ENCODE measurements at regions not wholly inside any gene's neighbourhood (a gene's known extent, or its start where the extent isn't known, plus 50 kb on each side); places are given as distances from the start of the nearest gene placed in this dataset.
"Not testable (repeated sequence)": the region's sequence is repeated elsewhere in the genome, so short reads cannot be mapped to it uniquely, and the experiment has no call there.

DNA sequence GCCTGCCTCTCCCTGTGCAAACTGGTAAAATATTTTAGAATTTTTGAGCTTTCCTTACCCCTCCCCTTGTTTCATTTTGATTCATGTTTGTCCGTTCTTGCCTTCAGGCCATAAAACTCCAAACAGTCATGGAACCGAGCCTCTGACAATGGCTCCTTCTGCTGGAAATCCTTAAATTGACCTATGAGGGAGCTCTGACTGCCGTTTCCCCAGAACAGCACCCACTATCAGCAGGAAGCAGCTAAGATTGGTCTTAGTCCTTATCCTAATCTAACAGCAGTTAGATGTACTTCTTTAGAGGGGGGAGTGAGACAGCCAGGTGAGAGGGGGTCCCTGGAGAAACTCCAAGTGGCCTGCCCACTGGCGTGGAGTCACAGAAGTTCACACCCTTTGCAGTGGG, 106.7 kb downstream of the FAM174A start:
- DNase-seq, result no peak

DNA sequence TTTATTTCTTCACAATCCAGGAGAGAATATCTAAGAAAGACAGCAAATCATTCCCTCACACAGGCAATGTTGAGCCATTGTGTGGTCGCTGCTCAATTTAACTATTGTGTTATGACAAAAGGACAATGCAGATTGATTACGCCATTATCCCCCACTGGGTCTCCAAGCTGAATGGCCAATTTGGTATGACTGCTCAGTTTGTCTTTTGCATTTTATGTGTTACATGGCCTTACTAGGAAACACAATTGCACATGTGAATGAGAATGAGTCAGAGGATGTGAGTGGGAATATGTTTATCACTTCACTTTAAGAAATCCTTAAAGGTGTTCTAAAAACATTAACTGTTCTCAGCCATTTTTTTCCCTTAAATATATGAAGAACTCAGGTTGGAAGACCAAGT, 108.3 kb downstream of the FAM174A start:
- DNase-seq, result no peak

DNA sequence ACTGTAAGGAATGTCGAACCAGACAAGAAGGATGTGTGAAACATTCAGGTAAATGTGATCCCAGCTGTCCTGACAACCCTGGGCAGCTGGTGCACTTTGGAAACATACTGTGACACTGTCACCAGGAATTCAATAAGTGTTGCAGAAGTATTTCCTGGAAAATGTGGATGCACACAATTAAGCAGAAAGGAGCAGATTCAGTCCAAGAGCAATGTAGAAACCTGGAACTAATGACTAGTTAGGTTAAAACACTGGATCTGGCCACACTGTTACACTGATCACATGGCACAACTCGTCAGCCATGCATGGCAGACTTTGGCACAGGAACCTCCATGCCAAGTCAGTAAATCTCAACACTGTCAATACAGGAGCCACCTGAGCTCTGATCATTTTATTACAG, 109.0 kb downstream of the FAM174A start:
- DNase-seq, result no peak

DNA sequence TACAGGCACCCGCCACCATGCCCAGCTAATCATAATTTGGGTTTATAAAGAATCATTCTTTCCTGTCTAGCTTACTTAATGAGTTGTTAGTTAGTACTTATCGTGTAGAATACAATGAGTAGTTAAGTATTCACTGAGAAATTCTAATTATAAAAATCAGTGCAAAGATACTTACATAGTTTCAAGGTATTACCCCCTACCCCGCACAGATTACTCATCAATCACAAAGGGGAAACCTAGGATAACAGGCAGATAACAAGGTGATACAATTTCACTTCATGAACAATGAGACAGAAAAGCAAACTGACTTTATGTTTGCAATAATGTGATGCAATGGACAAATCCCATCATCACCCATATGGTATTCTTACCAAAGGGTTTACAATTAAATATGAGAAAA, 109.6 kb downstream of the FAM174A start:
- DNase-seq, result no peak

DNA sequence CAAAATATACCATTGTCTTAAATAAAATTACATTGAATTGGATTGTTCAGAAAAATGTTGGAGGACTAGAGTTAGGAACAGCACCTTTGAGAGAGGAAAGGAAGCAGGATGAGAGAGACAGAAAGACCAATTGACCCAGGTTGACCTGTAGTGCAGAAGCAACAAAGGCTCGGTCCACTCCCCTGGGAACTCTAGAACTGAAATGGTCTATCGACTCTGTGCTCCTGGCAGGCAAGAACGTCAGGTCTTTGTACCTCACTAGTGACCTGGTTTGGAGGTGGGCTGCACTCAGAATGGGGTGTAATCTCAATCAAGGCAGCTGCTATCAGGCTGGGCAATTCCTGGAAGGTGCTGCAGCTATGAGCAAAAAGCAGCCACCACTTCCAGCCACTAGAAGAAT, 110.8 kb downstream of the FAM174A start:
- no peak for DNase-seq

DNA sequence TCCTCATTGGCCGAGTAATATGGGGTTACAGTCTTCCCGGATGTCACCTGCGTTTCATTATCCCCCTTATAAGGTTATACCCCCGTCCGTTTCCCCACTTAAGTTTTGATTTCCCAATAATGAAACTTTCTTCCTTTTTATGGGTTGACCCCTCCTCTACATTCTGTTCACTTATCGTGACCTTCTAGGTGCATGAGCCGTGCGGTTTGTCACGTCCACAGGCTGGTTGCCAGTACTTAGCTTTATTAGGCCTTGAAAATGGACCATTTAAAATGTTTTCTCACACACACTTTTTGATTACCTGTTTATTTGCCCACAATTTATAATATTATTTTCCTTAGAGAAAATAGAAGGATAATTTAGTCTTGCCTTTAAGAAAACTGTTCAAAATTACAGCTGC, 111.5 kb downstream of the FAM174A start:
- no peak for DNase-seq

DNA sequence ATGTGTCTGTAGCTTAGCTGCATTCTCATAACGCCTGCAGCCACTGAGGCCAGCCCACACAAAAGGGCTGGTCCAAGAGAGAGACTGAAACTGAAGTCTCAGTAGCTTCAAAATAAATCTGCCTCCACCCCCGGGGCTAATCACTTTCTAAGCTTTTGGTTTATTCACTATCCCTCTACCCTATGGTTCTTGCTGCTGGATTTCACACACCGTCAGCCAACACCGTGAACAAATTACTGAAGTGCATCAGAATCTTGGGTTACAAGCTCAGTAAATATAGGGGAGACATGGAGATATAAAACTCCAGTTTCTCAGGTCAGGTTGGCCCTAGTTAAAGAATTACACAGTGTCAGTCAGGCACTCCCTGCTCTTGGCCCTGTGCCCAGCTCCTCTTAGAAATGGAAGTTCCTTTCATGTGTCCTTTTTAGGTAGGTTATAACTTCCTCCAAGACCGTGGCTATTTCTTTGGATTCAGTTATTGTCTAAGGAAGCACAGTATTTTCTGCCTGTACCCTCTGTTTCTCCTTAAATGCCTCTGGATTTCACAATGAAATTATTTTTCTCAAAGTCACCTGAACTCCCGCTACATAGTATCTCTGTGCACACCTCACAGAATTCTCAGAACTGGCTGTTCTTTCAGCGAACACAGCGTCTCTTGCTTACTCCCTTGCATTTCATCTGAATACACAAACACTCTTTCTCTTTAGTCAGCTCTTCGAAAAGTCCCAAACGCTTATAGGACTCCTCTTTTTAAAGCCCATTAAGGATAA, 112.5 kb downstream of the FAM174A start:
- DNase-seq, result no peak

DNA sequence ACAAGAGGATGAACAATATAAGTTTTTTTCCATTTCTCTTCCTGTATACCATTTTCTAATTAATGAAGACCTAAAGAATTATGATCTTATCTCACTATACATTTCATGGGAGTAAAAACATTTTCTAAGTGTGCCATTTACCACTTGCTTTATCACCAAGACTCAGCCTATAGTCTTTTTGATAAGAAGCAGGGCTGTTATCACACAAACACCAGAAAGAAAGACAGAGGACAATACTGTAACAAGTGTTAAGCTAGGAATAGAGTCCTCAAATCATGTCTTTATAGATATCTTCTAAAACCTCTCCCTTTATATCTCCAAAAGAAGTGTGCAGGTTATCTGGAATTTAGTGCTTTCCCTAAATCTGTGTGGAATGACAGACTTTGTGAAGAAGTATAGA, 119.7 kb downstream of the FAM174A start:
- DNase-seq, result no peak

DNA sequence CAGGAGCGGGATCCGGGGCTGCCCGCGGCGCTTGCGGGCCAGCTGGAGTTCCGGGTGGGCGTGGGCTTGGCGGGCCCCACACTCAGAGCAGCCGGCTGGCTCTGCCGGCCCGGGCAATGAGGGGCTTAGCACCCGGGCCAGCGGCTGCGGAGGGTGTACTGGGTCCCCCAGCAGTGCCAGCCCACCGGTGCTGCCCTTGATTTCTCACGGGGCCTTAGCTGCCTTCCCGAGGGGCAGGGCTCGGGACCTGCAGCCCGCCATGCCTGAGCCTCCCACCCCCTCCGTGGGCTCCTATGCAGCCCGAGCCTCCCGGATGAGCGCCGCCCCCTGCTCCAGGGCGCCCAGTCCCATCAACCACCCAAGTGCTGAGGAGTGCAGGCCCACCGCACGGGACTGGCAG, 121.6 kb downstream of the FAM174A start:
- not testable (repeated sequence) for DNase-seq

DNA sequence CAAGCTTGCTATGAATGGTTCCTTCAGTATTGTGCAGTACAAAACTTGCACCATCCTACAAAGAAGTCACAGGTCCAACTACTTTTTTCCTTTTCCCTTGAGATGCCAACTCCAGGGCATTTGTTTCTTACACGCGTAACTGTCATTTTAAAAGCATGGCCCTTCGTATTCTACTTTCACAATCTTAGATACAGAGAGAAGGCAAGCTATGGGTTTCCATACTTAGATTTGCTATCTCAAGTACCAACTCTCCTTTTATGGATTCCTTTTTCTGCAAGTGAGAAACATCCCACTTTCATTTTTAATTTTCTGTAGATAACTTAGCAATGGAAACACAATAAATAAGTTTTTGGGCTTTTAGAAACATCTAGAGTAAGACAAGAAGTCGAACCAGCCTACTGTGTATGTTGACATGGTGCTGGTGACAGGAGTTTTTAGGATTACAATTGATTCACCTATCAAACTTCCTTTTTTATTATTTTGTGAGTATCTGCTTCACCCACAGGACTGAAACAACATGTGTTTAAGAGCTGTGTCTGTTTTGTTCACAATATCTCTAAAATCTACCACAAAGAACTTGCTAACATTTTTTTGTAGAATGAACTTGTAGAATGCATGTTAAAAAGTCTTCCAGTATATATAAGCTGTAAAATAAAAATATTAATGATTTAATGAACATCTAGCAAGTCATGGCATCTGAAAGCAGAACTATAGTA, 124.1 kb downstream of the FAM174A start:
- DNase-seq, result no peak

DNA sequence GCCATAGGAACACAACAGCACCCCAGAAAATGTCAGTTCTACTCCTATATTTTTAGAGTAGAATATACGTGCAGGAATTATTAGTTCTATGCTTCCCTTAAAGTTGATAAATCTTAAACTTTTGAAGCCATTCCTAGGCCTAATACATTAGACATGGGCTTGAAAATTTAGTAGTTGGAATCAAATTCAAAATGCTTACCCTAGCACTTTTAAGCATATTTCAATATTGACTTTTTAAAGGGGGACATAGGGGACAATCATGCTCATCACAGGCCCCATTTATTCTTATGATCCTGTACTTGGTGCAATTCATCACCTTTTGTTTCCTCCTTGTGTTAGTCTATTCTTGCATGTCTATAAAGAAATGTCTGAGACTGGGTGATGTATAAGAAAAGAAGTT, 129.0 kb downstream of the FAM174A start:
- DNase-seq, result no peak

DNA sequence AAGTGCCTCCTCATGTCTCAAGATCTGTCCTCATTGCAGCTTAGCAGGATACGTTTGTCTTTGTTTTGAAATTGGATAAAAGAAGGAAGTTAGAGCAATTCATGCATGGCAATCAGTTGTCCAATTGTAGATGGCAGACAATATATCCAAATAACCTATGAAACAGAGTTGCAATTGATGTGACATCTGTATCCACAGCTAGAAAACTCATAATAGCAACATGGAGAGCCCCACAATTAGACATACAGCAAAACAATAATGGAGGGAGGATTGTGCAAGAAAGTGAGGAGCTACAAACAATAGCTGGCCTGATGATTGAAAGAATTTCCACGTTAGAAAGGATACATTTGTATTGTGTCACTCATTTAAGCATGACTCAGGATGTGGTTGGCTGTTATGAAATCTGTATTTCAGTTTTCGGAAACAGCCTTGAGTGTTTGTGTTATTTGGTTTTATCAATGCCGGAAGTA, 132.0 kb downstream of the FAM174A start:
- DNase-seq, result no peak

DNA sequence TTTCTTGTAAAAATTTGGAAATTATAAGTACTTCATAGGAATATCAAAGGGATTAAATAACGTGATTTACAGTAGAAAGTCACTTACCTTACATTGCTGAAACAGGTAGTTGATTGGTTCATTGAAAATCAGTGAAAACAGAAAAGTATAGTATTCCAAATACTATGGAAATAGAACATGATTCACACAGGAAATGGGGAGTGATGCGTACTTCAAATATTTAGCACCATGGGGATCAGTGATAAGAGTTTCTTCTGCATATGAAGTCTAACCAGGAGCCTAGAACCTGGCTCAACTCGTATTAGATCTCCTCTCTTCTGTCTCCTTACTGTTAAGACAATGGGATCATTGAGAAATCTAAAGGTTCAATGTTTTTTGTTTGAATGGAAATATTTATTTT, 133.3 kb downstream of the FAM174A start:
- no peak for DNase-seq

DNA sequence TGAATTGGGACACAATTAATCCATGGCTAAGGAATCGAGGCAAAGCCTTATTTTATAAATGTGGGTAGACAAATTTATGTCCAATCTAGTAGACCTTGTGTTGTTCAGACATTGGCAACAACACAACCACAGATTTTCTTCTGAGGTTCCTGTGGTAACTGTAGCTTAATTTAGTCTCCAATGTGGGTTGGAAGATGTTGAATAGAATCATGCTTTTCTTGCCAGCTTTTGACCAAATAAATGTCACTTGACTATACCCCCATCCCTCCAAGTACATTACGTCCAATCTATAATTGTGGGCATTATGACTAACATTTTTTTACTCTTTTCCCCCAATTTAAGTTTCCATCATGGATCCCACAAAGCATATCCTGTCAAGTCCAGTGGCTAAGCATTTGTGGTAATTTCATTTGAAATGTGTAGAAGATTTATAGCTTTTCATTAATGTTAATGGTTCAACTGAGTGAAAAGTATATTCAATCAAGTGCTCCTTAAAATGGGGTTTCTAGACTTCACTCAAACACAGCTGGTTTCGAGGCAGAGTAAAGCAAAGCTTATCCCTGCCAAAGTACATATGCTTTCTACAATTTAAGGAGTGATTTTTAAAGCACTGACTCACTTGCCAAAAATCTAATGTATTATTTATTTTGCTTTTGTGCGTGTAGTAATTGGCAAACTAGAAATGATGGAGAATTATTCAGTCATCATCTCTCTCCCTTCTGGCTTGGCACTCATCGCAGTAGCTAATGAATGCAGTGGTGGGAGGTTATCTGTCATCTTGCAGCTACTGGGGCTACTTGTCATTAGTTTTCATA, 141.8 kb downstream of the FAM174A start:
- no peak for DNase-seq

DNA sequence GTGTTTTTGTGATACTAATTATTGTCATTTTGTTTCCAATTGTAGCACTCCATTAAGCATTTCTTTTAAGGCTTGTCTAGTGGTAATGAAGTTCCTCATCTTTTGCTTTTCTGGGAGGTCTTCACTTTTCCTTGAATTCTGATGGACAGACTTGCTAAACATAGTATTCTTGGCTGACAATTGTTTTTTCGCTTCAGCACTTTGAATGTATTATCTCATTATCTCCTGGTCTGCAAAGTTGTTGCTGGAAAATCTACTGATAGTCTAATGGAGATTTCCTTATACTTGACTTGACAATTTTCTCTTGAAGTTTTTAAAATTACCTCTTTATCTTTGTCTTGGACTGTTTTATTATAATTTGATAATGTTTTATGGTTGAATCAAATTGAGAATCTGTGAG, 147.5 kb downstream of the FAM174A start:
- DNase-seq, result no peak

DNA sequence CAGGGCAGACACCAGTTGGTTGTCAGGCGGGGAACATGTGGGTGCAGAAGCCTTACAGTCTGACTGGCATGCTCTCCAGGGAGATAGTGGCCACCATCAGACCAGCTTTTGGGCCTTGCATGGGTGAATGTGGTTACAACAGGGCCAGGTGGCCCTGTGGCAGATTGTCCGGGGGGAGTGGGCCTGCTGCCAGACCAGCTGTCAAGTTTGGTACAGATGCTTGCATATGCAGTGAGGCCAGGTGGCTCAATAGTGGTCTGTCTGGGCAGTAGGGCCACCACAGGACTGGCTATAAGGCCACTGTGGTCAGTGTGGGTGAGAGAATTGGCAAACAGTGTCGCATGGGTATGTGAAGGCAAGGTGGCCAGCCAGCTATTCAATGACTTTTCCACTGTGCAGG, 148.7 kb downstream of the FAM174A start:
- DNase-seq, result no peak

DNA sequence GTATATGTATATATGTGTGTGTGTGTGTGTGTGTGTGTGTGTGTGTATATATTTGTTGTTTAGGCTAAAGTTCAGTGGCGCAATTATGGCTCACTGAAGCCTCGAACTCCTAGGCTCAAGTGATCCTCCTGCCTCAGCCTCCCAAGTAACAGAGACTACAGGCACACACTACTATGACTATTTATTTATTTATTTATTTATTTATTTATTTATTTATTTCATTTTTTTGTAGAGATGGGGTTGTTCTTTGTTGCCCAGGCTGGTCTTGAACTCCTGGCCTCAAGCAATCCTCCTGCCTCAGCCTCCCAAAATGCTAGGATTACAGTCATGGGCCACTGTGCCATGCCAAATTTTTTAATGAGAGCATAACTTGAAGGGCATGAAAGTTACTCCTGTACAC, 149.9 kb downstream of the FAM174A start:
- DNase-seq, result not testable (repeated sequence)

DNA sequence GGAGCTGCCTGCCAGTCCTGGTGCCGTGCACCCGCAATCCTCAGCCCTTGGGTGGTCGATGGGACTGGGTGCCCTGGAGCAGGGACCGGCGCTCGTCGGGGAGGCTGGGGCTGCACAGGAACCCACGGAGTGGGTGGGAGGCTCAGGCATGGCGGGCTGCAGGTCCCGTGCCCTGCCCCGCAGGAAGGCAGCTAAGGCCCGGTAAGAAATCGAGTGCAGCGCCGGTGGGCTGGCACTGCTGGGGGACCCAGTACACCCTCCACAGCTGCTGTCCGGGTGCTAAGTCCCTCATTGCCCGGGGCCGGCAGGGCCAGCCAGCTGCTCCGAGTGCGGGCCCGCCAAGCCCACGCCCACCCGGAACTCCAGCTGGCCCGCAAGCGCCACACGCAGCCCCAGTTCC, 153.7 kb downstream of the FAM174A start:
- DNase-seq, result not testable (repeated sequence)

DNA sequence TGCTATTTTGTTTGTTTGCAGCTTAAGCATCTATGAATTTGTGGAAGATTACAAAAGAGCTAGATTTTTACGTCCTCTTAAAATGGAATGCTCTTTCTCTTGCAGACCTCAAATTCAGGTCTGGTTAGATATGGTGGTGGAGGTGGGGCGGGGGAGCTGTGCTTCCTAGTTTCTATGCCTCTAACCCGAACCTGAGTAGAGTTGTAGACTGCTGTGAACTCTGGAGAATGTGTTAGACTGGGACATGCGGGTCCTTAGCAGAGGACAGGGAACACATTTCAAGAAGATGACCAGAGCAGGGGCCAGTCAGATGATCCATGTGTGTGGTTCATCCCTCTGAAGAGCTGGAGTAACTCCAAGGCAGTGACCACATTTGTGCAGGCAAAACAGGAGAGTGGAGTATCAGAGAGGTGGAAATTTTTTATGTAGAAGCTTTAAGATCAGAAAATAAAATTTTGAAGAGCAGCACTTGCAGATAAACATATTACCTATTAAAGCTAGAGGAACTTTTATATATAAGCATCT, 154.9 kb downstream of the FAM174A start:
- DNase-seq, result no peak

DNA sequence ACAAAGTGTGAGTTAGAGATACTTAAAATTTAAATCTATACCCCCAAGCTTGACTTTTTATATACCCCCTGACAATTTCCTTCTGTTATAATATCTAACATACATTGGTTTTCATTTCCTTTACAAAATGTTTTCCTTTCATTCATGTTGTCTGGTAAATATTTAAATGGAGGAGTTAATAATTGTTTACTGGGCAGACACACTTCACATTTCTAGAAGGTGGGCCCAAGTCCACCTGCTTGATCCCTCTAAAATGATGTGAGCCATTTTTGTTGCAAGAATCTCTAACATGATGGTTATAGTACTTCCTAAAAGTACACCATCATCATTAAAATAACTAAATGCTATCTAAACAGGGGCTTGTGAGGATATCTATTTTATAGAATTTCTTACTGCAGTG, 155.9 kb downstream of the FAM174A start:
- no peak for DNase-seq

DNA sequence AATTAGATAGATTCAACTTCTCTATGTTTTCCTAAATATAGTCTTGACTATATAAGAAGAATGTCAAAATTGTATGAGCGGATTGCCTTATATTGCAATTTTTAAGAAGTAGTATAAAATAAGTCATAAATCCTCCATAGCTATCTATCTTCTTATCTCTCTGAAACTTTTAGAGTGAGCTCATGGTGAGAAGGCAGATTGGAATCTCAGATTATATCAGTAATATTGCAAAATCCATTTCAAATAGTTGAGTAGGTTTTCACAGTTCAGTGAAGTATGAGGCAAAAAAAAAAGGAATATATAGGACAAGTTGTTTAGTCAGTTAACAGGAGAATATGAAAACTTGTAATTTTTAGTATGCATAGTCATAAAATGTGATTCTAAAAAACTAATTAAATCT, 156.4 kb downstream of the FAM174A start:
- no peak for DNase-seq

DNA sequence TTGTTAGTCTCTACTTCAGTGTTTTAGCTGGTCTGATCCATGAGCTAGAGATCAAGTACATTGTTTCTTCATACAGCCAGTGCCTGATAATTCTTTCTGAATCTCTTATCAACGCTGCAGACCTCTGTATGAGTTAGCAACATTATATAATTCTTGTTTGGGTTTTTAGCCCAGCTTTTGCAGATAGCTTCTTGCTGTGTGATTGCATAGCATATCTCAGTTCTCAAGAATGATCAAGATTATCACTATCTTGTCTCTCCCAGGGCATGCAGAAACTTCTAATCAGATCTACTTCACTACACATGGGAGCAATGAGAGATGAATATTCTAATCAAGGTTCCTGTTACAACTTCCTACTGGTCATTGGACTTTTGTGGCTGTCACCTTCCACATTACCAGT, 158.3 kb downstream of the FAM174A start:
- DNase-seq, result no peak

DNA sequence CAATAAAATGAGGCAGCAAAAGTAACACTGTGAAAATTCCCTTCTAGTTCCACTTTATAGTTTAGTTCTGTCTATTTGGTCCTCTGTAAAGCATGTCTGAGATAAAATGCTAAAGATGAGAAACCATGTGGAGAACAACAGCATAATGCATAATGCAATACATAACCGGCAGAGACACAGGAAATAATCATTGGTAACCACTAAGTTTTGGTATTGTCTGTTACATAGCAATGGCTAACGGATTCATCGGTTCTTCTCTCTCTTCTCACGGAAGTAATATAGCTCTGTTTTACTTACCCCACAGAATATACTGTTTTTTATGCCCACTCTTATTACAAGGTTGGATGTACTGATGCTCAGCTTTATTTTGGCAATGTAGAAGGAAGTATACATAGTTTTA, 158.9 kb downstream of the FAM174A start:
- DNase-seq, result no peak

DNA sequence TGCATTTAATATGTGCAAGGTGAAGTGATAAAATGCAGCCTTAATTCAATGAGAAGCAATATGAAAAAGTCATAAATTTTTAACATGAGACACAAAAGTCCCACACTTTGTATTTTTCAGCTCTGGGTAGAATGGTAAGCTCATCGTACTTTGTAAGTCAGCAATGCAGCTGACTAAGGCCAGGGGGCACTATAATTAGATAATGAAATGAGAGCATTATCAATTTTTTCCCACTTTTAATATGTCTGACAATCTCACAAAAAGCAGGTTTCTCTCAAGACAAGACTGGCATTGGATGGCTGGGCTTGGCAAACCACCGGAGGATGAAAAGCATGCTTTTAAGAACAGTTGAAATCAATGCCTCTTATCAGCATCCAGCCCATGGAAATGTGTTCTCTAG, 162.8 kb downstream of the FAM174A start:
- DNase-seq, result no peak

All from activated gamma-delta T cell treated with Interleukin-2 at 50 U/mL for 16 hours (primary cell).